MM.1S (cell line): ENCODE measurements at regions not wholly inside any gene's neighbourhood (a gene's known extent, or its start where the extent isn't known, plus 50 kb on each side); places are given as distances from the start of the nearest gene placed in this dataset.
"Not testable (repeated sequence)": the region's sequence is repeated elsewhere in the genome, so short reads cannot be mapped to it uniquely, and the experiment has no call there.

ENCODE experiments used
- DNase-seq: peaks from one replicate; pipeline ENCODE4 v3.0.0-alpha.2; 2015
- H2AFZ ChIP-seq: fragments of 300-600 bp; sonication (generic); 2 replicates; pipeline ENCODE4 v1.6.0; 2016; ENCODE audit warnings: antibody characterized with exemption, low read length
- H3F3A ChIP-seq: fragments of 300-600 bp; sonication (generic); 2 replicates; pipeline ENCODE4 v1.6.1; 2016; ENCODE audit warnings: mild to moderate bottlenecking, antibody characterized with exemption, low read length, moderate library complexity, mixed read lengths; ENCODE audit not compliant: insufficient read depth
- H3K27ac ChIP-seq: fragments of 300-600 bp; sonication (generic); 2 replicates; pipeline ENCODE4 v1.5.1; 2016; ENCODE audit warnings: mild to moderate bottlenecking, low read length
- H3K27me3 ChIP-seq: fragments of 300-600 bp; sonication (generic); replicated peaks from 2 replicates; pipeline ENCODE4 v1.6.0; 2016; ENCODE audit warnings: low read length; ENCODE audit not compliant: insufficient read depth
- H3K36me3 ChIP-seq: fragments of 300-600 bp; sonication (generic); replicated peaks from 2 replicates; pipeline ENCODE4 v1.6.1; 2016; ENCODE audit warnings: mild to moderate bottlenecking, low read length, mixed read lengths; ENCODE audit not compliant: insufficient read depth
- H3K4me1 ChIP-seq: fragments of 300-600 bp; sonication (generic); 2 replicates; pipeline ENCODE4 v1.6.1; 2016; ENCODE audit warnings: low read length, mixed read lengths
- H3K4me2 ChIP-seq: fragments of 300-600 bp; sonication (generic); 2 replicates; pipeline ENCODE4 v1.6.0; 2016; ENCODE audit warnings: low read depth, low read length
- H3K4me3 ChIP-seq: fragments of 300-600 bp; sonication (generic); 2 replicates; pipeline ENCODE4 v1.5.1; 2016; ENCODE audit warnings: low read length, mixed read lengths
- H3K79me2 ChIP-seq: fragments of 300-600 bp; sonication (generic); 2 replicates; pipeline ENCODE4 v1.6.1; 2016; ENCODE audit warnings: mixed run types, low read length, mixed read lengths
- H3K9ac ChIP-seq: fragments of 300-600 bp; sonication (generic); 2 replicates; pipeline ENCODE4 v1.6.1; 2016; ENCODE audit warnings: low read length, mixed read lengths
- H3K9me2 ChIP-seq: fragments of 300-600 bp; sonication (generic); replicated peaks from 2 replicates; pipeline ENCODE4 v1.6.1; 2016; ENCODE audit warnings: mild to moderate bottlenecking, low read length, mixed read lengths; ENCODE audit not compliant: insufficient read depth
- H3K9me3 ChIP-seq: fragments of 300-600 bp; sonication (generic); replicated peaks from 2 replicates; pipeline ENCODE4 v1.6.1; 2016; ENCODE audit warnings: mild to moderate bottlenecking, low read length, mixed read lengths; ENCODE audit not compliant: insufficient read depth
- H4K20me1 ChIP-seq: fragments of 300-600 bp; sonication (generic); 2 replicates; pipeline ENCODE4 v1.6.1; 2016; ENCODE audit warnings: mild to moderate bottlenecking, low read length, moderate library complexity, mixed read lengths; ENCODE audit not compliant: insufficient read depth
- EZH2 ChIP-seq: fragments of 300-600 bp; sonication (generic); optimal IDR thresholded peaks from 2 replicates; pipeline ENCODE3; 2017; ENCODE audit warnings: low read depth, mild to moderate bottlenecking, antibody characterized with exemption, low read length, mixed read lengths
- EZH2phosphoT487 ChIP-seq: fragments of 300-600 bp; sonication (generic); IDR thresholded peaks from 2 replicates; pipeline ENCODE4 v1.6.1; 2018; ENCODE audit warnings: antibody characterized with exemption, low read length
- TF ChIP-seq, protein P1 (sequence below): fragments of 300-600 bp; sonication (generic); IDR thresholded peaks from 2 replicates; pipeline ENCODE4 v1.5.1; 2016; ENCODE audit warnings: antibody characterized with exemption, low read length, mixed read lengths

DNA sequence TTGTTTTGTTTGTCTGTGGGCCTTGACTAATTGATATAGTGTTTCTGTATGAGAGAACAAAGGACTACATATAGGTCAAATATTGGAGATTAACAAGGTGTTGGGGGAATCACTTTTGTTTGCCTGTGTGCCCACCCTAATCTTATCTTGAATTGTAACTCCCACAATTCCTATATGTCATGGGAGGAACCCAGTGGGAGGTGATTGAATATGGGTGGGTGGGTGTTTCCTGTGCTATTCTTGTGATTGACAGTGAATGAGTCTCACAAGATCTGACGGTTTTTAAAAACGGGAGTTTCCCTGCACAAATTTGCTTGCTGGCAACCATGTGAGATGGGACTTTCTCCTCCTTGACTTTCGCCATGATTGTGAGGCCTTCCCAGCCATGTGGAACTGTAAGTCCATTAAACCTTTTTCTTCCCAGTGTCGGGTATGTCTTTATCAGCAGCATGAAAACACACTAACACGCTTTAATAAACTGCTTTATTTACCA is 64.9 kb upstream of the HSPB3 start:
- no peaks in the 10 kb centered on the region for H3K9me3 ChIP-seq
- H3K4me2 ChIP-seq = no peak overlapping the region
- no peak for TF ChIP-seq EZH2
- TF ChIP-seq, protein P1, sequence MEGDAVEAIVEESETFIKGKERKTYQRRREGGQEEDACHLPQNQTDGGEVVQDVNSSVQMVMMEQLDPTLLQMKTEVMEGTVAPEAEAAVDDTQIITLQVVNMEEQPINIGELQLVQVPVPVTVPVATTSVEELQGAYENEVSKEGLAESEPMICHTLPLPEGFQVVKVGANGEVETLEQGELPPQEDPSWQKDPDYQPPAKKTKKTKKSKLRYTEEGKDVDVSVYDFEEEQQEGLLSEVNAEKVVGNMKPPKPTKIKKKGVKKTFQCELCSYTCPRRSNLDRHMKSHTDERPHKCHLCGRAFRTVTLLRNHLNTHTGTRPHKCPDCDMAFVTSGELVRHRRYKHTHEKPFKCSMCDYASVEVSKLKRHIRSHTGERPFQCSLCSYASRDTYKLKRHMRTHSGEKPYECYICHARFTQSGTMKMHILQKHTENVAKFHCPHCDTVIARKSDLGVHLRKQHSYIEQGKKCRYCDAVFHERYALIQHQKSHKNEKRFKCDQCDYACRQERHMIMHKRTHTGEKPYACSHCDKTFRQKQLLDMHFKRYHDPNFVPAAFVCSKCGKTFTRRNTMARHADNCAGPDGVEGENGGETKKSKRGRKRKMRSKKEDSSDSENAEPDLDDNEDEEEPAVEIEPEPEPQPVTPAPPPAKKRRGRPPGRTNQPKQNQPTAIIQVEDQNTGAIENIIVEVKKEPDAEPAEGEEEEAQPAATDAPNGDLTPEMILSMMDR = no peak
- TF ChIP-seq EZH2phosphoT487 = no peak
- H3K4me1 ChIP-seq = peaks cover 8% of the 10 kb centered on the region; the same call in 1 of the 2 replicates
- no peaks in the 10 kb centered on the region for H3K9me2 ChIP-seq
- no peaks in the 10 kb centered on the region for H3K36me3 ChIP-seq
- H2AFZ ChIP-seq = no peak overlapping the region
- no peak for DNase-seq
- H3F3A ChIP-seq = no peaks in the 10 kb centered on the region
- no peak overlapping the region for H3K4me3 ChIP-seq
- no peak overlapping the region for H3K27ac ChIP-seq
- no peak overlapping the region for H3K9ac ChIP-seq
- H3K79me2 ChIP-seq = no peaks in the 10 kb centered on the region
- H3K27me3 ChIP-seq = no peaks in the 10 kb centered on the region
- H4K20me1 ChIP-seq = no peaks in the 10 kb centered on the region

DNA sequence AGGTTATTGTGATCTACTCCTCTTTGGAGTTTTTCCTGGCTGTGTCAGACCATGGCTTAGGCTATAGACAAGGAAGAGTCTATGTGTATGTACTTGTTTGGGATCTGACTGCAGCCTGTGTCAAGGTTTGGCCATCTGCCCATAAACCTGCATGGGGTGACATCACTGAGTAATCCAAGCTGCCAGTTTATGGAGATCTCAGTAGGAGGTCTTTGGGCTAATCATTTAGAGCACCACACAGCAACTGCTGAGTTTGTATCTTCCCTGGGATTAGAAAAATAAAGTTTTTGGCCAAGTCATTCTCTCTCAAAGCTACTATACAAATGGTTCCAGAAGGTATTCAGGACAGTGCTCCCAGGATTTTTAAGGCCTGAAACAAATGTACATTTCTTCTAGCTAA is 65.5 kb upstream of the HSPB3 start:
- Histone ChIP-seq H4K20me1 (no peaks in the 10 kb centered on the region), H3F3A (no peaks in the 10 kb centered on the region), H3K79me2 (no peaks in the 10 kb centered on the region), H3K36me3 (no peaks in the 10 kb centered on the region), H3K27ac (no peak overlapping the region), H3K27me3 (no peaks in the 10 kb centered on the region), H2AFZ (no peak overlapping the region), H3K4me1 (peaks cover 8% of the 10 kb centered on the region; the same call in 1 of the 2 replicates), H3K9ac (no peak overlapping the region), H3K9me2 (no peaks in the 10 kb centered on the region), H3K4me3 (no peak overlapping the region), H3K4me2 (no peak overlapping the region), H3K9me3 (no peaks in the 10 kb centered on the region)
- TF ChIP-seq, protein P1 = no peak
- TF ChIP-seq EZH2 (no peak), EZH2phosphoT487 (no peak)
- no peak for DNase-seq

DNA sequence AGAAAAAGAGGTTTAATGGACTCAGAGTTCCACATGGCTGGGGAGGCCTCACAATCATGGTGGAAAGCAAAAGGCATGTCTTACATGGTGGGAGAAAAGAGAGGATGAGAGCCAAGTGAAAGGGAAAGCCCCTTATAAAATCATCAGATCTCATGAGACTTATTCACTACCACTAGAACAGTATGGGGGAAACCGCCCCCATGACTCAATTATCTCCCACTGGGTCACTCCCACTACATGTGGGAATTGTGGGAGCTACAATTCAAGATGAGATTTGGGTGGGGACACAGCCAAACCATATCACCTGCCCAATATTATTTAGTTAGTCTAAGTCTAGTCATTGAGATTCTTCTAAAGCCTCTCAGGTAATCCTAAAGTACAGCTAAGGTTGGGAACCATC is 66.1 kb upstream of the HSPB3 start:
- not testable (repeated sequence) for H3K4me3 ChIP-seq, H4K20me1 ChIP-seq, H3K9me2 ChIP-seq, DNase-seq, H3K27me3 ChIP-seq, H3K4me2 ChIP-seq, H3K36me3 ChIP-seq, H3K9ac ChIP-seq, H3K27ac ChIP-seq, H3K4me1 ChIP-seq, H3K9me3 ChIP-seq, H3F3A ChIP-seq, H2AFZ ChIP-seq, H3K79me2 ChIP-seq

GRCh38 chr5:54388811-54389210 is 66.7 kb upstream of the HSPB3 start:
- Histone ChIP-seq H4K20me1 (no peaks in the 10 kb centered on the region), H3K9me2 (no peaks in the 10 kb centered on the region), H3K27me3 (no peaks in the 10 kb centered on the region), H3K9me3 (no peaks in the 10 kb centered on the region), H3K9ac (no peak overlapping the region), H3K36me3 (no peaks in the 10 kb centered on the region), H2AFZ (no peak overlapping the region), H3K4me1 (peaks cover 8% of the 10 kb centered on the region; the same call in 1 of the 2 replicates), H3F3A (no peaks in the 10 kb centered on the region), H3K4me3 (no peak overlapping the region), H3K79me2 (no peaks in the 10 kb centered on the region), H3K4me2 (no peak overlapping the region), H3K27ac (no peak overlapping the region)
- no peak for DNase-seq
- TF ChIP-seq EZH2phosphoT487 = no peak
- TF ChIP-seq, protein P1 = no peak
- no peak for TF ChIP-seq EZH2
